ENCODE measurements at regions not wholly inside any gene's neighbourhood (a gene's known extent, or its start where the extent isn't known, plus 50 kb on each side); places are given as distances from the start of the nearest gene placed in this dataset.

DNA sequence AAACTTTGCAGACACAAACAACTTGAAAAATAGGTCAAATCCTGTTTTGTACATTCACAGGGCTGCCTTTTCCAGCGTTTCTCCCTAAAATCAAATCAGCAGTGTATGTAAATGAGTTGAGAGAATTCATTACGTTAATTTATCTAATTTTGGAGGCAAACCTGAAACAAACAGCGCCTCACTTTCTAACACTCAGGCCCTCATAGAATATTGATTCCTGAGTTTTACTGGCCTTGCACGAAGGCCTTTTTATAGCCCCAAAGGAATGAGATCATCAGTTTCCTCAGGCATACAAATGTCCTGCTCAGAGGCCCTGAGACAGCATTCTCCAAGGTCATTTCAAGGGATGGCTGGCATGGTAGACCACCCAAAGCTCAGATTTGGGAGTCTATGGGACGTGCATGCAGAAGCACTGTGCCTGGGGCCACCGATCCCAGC is 131.7 kb upstream of the CHST15 start:
- Histone ChIP-seq H2BK20ac (ENCODE audit: low read depth, low read length) (no peak overlapping the region), H3K4me2 (ENCODE audit: low read depth, low read length) (no peak overlapping the region), H3K9me1 (ENCODE audit: insufficient read depth, low read length) (no peaks in the 10 kb centered on the region), H3K9ac (ENCODE audit: low read depth, low read length) (no peak overlapping the region), H3K79me1 (ENCODE audit: low read depth in 1 of 2, low read length in 2 of 2) (no peaks in the 10 kb centered on the region), H3K36me3 (ENCODE audit: control insufficient read depth, insufficient read depth, low read length) (no peaks in the 10 kb centered on the region), H2AK9ac (replicated peaks; ENCODE audit: low read depth, low read length, poor library complexity) (no peak overlapping the region), H3K4ac (ENCODE audit: low read depth, low read length) (no peak overlapping the region), H3K18ac (ENCODE audit: low read depth, low read length) (no peak overlapping the region), H2BK120ac (ENCODE audit: low read depth, low read length) (no peak overlapping the region), H4K20me1 (ENCODE audit: insufficient read depth, low read length) (no peaks in the 10 kb centered on the region), H3K4me1 (ENCODE audit: control insufficient read depth, insufficient read depth, low read length) (no peaks in the 10 kb centered on the region), H4K8ac (ENCODE audit: low read depth in 2 of 2, low read length in 2 of 2) (no peak overlapping the region), H3K23ac (ENCODE audit: low read depth, low read length) (no peak overlapping the region), H2BK15ac (ENCODE audit: low read depth, low read length) (no peak overlapping the region), H3K14ac (replicated peaks; ENCODE audit: low read depth, low read length) (no peak overlapping the region), H3K4me3 (ENCODE audit: insufficient read depth, low read depth, low read length) (no peak overlapping the region), H3K56ac (ENCODE audit: extremely low read depth, insufficient read depth, low read length) (no peak overlapping the region), H2AK5ac (ENCODE audit: low read depth, low read length) (no peak overlapping the region), H2BK5ac (ENCODE audit: low read depth, low read length, poor library complexity, severe bottlenecking) (no peak overlapping the region), H3K27ac (ENCODE audit: insufficient read depth, low read length) (no peak overlapping the region), H4K5ac (ENCODE audit: low read depth, low read length) (no peak overlapping the region), H3K9me3 (ENCODE audit: control insufficient read depth, insufficient read depth, low read length) (peaks cover 25% of the 10 kb centered on the region), H2AFZ (replicated peaks; ENCODE audit: low read length, poor library complexity) (no peak overlapping the region), H4K91ac (ENCODE audit: insufficient read depth, low read depth, low read length) (no peak overlapping the region), H3K27me3 (ENCODE audit: control insufficient read depth, insufficient read depth, low read length) (no peaks in the 10 kb centered on the region)
- BruUV-seq (replicated peaks): no TSS peak
- in situ Hi-C loops (cut with MboI; ENCODE audit: low sequenced_read_pairs) (no loop called here), intact Hi-C loops (cut with micrococcal nuclease) (no loop called here), dilution Hi-C loops (cut with HindIII; ENCODE audit: low sequenced_read_pairs, unreplicated experiment) (no loop called here)
- ChIA-PET POLR2A (ENCODE audit: unreplicated experiment) (no interaction called here), CTCF (no interaction called here)
- DNase-seq: no peak
- TF ChIP-seq RCOR1 (IDR thresholded peaks at IDR 0.05; ENCODE audit: insufficient replicate concordance, low read length): no peak
- no peak for TF ChIP-seq RAD21 (IDR thresholded peaks at IDR 0.05; ENCODE audit: low read length)
- no peak for TF ChIP-seq SMC3 (IDR thresholded peaks at IDR 0.05; ENCODE audit: low read depth, low read length)
- no peak for TF ChIP-seq NFE2L2 (IDR thresholded peaks at IDR 0.05; ENCODE audit: low read depth, low read length)
- TF ChIP-seq FOS (IDR thresholded peaks at IDR 0.05; ENCODE audit: low read depth, low read length): no peak
- TF ChIP-seq POLR2A (IDR thresholded peaks at IDR 0.05; ENCODE audit: low read depth, low read length): no peak
- TF ChIP-seq MAFK (IDR thresholded peaks at IDR 0.05; ENCODE audit: low read depth, low read length): no peak
- TF ChIP-seq BHLHE40 (IDR thresholded peaks at IDR 0.05; ENCODE audit: low read depth, low read length): no peak
- TF ChIP-seq, protein P1, sequence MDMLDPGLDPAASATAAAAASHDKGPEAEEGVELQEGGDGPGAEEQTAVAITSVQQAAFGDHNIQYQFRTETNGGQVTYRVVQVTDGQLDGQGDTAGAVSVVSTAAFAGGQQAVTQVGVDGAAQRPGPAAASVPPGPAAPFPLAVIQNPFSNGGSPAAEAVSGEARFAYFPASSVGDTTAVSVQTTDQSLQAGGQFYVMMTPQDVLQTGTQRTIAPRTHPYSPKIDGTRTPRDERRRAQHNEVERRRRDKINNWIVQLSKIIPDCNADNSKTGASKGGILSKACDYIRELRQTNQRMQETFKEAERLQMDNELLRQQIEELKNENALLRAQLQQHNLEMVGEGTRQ (IDR thresholded peaks at IDR 0.05; ENCODE audit: low read depth, low read length): no peak
- no peak for TF ChIP-seq RFX5 (IDR thresholded peaks at IDR 0.05; ENCODE audit: low read depth, low read length)
- 71% methylated on average over 1 of the region's 6 CpGs; no CpG with 5 or more reads in 1 of the 2 experiments for WGBS, 2 experiments (ENCODE audit: extremely low coverage in 2 of 2, insufficient read length in 1 of 2)
- ATAC-seq (ENCODE audit: low read depth): no peak
